HL-60/S4 (cell line): ENCODE measurements at regions not wholly inside any gene's neighbourhood (a gene's known extent, or its start where the extent isn't known, plus 50 kb on each side); places are given as distances from the start of the nearest gene placed in this dataset.

ENCODE experiments used
- in situ Hi-C: fragments of 300-500 bp; cut with MboI; formaldehyde crosslinking; loops from 2 replicates; pipeline ENCODE4 v1.14.3; 2022; ENCODE audit warnings: low sequenced_read_pairs

DNA sequence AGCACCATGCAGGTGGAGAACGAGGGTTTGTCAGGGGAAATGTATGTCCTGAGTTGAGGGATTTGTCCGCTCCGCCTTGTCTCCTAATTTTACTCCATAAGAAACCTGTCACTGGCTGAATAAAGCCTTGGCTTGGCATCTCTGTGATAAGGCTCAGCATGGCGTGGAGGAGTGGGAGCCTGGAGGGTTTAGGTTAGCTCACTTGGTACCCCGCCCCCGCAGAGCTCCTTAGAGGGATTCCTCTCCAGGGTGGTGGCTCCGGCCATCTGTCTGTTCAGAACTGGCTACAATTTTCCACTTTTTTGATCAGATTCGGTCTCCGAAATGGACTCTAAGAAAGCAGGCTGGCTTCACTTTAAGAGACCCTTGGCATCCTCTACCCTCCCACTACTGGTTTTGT is 192.2 kb upstream of the SYNDIG1 start:
- in situ Hi-C loops, result no loop called here

DNA sequence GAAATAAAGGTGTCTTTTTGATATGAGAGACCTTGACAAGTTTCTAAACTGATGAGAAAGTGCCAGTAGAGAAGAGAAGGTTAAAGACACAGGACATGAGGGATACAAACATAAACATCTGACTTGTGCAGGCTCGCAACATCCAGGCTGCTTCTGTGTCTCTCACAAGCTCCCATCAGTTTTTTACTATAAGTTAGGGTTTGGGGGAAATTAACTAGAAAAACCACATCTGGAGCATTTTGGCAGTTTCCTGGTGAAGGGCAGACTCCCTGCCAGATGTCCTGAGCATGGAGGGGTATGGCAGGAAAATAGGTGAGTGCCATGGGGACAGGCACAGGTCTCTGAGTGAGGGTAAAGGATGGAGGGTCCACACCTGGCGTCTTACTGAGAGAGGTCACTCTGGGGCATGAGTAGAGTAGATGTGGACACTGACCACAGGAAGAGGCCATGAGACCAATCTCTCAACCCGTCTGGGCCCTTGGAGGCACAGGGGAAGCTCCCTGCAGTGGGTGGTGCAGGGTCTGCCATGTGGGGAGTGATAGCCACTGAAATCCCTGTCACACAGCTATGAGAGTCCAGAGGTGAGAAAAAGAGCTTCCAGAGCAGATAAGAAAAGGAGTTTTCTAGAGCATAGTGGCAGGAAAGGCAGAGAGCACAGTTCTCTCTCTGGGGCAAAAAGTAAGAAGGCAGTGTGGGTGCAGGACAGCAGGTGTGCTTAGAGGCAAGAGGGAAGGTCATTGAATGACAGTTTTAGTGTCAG is 193.3 kb upstream of the SYNDIG1 start:
- in situ Hi-C loops, result no loop called here

GRCh38 chr20:24273251-24273650 is 196.2 kb upstream of the SYNDIG1 start:
- in situ Hi-C loops, result no loop called here

DNA sequence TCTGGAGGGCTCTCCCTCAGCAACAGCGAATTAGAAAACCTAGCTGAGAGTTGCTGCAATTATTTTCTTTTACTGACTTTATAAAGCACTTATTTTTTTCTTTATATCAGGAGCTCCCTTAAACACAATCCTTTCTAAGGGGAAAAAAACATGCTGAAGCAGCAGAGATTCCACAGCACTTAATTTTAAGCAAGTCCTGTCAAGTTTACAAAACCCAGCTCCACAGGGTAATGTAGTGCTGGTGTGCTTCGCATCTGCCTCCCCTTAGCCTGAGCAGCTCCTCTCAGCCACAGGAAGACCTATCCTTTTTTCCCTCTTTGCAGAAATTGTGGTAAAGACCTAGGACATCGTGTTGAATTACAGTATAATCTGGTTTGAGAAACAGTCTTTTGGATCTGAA is 208.1 kb upstream of the SYNDIG1 start:
- in situ Hi-C loops, result no loop called here

DNA sequence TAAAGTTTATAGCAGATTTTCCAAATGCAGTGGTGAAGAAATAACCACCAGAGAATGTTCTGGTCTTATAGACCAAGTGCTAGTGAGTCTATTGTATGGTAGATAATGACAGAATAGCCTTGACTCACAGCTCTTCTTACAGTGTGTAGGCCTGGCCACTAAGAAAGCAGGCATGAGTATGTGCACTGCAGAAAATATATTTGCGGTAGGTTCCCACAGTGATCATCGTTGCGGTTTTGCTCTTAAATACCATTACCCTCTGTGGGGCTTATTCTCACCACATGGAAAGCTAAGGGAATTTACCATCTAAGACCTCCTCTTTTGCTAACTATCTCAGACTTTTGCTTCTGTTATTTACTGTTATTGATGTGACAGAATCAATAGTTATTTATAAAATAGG is 212.3 kb upstream of the SYNDIG1 start:
- in situ Hi-C loops, result no loop called here

DNA sequence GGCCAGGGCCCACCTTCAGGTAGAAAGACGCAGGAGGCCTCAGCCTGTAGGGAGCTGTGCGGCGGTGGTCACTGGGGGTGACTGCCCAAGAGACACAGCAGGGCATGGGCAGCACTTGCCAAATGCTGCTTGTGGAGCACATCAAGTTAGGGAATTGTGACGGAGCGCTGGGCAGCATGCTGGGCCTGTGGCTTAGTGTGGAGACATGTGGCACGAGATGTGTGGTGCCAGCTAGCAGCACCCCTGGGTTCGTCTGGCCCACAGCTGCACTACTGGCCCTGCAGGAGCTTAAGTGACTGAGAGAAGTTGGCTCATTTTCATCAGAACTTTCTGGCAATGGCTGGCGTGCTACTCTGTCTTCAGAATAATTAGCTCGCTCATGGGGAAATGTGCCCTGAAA is 213.1 kb upstream of the SYNDIG1 start:
- in situ Hi-C loops, result no loop called here

DNA sequence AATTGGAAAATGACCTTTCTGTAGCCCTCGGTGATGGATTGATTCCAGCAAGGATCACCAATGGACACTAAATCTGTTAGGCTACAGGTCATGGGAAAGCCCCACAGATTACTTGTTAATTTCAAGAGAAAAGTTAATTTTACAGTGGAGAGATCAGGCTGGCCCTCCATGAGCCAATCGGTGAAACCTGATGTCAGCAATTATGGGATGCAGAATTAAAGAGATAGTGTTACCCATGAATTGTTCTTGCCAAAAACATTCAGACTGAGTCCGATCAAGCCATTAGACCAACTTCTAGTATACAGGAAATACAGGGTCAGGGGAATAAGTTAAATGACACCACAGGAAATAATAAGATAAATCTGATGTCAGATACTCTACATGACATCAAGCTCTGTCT is 214.9 kb upstream of the SYNDIG1 start:
- in situ Hi-C loops, result no loop called here

- in situ Hi-C loops, result no loop called here
Observed at GRCh38 chr20:24253321-24253720, 216.1 kb upstream of the SYNDIG1 start.

GRCh38 chr20:24245094-24245493 is 224.3 kb upstream of the SYNDIG1 start:
- in situ Hi-C loops, result no loop called here

- in situ Hi-C loops, result no loop called here
Observed at GRCh38 chr20:24242763-24243162, 226.7 kb upstream of the SYNDIG1 start.

DNA sequence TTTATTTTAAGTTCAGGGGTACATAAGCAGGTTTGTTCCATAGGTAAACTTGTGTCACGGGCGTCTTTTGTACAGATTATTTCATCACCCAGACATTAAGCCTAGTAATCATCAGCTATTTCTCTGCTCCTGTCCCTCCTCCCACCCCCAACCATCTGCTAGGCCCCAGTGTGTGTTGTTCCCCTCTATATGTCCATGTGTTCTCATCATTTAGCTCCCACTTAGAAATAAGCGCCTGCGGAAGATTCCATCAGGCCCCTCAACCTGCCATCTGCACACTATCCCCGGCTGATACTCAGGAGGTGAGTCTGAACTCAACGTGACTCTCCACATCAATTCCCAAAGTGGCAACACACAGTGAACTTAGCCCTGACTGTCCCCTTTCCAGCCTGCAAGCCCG is 228.0 kb upstream of the SYNDIG1 start:
- in situ Hi-C loops, result no loop called here

- in situ Hi-C loops, result no loop called here
Observed at GRCh38 chr20:24236963-24237362, 232.5 kb upstream of the SYNDIG1 start.

DNA sequence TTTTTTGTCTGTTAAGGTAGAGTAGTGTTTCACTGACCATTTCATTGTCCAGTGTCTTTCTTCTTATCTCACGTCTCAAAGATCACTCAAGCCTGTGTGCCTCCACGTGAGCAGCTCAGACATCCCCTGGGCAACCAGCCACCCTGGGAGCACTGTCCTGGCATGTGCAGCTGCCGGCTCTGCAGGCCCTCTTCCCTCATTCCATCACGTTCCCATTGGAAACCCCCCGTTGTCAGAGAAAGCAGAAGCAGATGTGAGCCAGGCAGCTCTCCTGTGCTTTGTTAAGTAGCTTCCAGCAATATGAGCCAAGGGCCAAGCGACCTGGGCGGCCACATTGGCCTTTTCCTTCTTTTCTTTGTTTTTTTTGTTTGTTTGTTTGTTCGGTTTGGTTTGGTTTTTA is 233.2 kb upstream of the SYNDIG1 start:
- in situ Hi-C loops, result no loop called here

- in situ Hi-C loops, result no loop called here
Observed at GRCh38 chr20:24235296-24236175, 233.9 kb upstream of the SYNDIG1 start.

DNA sequence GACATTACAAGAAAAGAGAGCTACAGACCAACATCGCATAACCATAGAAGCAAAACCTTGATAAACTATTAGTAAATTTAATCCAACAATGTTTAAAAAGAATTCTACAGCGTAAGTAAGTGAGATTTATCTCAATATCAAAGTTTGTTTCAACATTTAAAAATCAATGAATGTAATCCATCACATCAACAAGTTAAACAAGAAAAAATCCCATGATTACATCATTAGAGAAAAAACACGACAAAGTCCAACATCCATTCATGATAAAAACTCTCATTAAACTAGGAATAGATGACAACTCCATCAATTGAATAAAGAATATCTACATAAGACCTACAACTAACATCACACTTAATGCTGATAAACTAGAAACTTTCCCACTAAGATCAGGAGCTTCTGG is 239.0 kb upstream of the GGTLC1 start:
- in situ Hi-C loops, result no loop called here

GRCh38 chr20:24212494-24212893 is 223.9 kb upstream of the GGTLC1 start:
- in situ Hi-C loops, result no loop called here

- in situ Hi-C loops, result no loop called here
Observed at GRCh38 chr20:24211972-24212371, 223.4 kb upstream of the GGTLC1 start.

DNA sequence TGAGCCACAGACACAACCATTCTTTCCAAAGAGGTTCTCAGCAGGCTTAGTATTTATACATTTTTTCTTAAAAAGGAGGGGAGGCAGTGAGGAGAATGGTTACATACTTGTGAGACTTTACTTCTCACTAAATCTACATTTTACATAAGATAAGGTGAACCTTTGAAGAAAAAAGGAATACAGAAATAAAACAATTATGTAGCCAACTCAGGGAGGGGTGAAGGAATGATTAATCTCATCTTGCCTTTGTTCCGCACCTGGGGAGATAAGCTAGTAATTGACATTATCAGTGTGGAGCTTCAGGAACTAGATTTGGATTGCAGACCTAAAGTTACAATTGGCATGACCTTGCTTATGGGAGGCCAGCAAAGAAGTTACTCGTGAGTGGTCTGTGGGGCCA is 221.8 kb upstream of the GGTLC1 start:
- in situ Hi-C loops, result no loop called here

GRCh38 chr20:24208652-24209051 is 220.1 kb upstream of the GGTLC1 start:
- in situ Hi-C loops, result no loop called here

GRCh38 chr20:24207803-24208300 is 219.3 kb upstream of the GGTLC1 start:
- in situ Hi-C loops, result no loop called here

DNA sequence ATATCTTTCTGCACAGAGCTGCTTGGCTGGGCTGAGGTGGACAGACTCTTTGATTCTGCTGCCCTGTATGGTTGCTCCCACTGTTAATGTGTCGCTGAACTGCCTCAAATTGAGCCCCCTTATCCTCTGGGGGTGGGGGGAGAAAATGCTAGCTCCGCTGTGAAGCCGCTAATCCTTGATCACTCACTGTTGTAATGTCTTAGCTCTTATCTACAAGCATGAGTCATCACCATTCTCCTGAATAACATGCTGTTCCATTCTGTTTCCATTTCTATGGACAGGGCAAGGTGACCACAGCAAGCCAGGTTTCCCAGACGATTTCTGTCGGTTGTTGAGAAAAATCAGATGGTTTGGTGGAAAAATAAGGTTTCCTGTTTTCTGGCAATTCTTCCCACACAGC is 218.4 kb upstream of the GGTLC1 start:
- in situ Hi-C loops, result no loop called here

- in situ Hi-C loops, result no loop called here
Observed at GRCh38 chr20:24203526-24204183, 215.1 kb upstream of the GGTLC1 start.
